Stimulated activated CD4-positive, alpha-beta T cell treated with anti-CD3 and anti-CD28 coated beads, Interleukin-12 subunit alpha, Interleukin-12 subunit beta, amount 100 ng/mL, for 24 hours (primary cell): ENCODE measurements at regions not wholly inside any gene's neighbourhood (a gene's known extent, or its start where the extent isn't known, plus 50 kb on each side); places are given as distances from the start of the nearest gene placed in this dataset.
"Not testable (repeated sequence)": the region's sequence is repeated elsewhere in the genome, so short reads cannot be mapped to it uniquely, and the experiment has no call there.

Source experiments
- DNase-seq, 2 experiments: peaks; one replicate each; pipeline ENCODE4 v3.0.0-alpha.2; 2020; ENCODE audit warnings: low read depth in 2 of 2

DNA sequence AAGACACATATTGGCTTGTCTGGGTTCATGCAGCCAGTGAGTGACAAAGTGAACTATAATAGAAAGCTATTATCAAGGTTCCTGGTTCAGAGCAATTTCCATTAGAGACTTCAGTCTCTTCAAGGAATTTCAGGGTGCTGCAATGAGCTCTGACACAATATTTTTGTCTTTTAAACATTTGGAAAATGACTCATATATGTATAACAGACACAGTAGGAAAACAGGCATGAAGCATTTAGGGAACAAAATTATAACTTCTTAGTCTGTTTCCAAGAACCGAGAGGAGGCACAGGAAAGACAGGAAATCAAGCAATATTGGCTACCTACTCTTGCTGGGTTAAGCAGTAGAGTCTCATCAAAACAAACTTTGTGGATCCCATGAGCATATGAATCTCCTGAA is 170.4 kb downstream of the PTPRC start:
- no peak for DNase-seq

DNA sequence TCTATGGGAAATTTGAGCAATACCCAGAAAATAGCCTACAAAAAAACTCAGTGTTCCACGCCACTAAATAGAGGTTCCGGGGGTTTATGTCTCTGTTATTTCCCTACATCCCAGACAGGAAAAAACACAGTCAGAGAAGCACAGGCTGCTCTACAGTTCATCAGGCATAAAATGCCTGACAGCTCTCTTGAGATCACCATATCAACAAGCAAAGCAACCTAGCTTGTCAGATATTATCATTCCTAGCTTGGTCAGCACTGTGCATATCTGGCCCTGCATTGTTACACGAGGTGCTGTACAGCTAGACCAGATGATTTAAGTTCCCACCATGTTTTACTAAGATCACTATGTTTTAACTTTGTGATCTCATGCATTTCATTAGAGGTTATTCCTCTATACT is 172.6 kb downstream of the PTPRC start:
- no peak for DNase-seq

DNA sequence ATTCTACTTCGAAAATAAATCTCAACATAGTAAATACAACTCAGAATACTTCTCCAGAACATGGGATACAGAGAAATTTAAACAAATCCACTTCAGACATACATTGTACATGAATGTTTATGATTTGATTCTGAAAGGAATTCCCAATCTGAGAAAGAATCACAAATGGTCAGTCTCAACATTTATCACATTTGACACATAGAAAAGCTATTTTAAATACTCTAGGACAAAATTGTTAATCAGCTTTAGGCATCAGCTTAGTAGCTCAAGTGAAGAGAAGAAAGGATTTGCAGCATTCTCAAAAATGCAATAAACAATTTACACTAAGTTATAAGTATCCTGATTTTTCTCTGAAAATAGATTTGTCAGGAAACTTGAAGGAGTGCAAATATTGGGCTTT is 184.8 kb downstream of the PTPRC start:
- DNase-seq, result no peak

DNA sequence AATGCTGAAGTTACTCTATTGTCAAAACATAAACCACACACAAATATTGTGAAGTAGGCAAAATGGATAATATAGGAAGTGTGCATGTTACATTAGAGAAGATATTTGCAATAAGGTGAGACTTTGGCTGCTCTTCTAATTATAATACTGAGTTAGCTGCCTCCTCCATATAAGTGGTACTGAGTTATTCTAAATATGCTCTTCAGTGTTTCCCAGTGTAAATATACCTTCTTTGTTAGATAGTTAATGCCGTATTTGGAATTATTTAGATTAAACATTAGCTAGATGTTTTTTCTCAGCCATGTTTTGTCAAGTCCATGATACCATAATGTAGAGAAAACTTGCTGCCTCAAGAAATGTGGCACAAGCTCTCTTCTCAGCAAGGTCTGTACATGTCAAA is 186.4 kb downstream of the PTPRC start:
- no peak for DNase-seq

DNA sequence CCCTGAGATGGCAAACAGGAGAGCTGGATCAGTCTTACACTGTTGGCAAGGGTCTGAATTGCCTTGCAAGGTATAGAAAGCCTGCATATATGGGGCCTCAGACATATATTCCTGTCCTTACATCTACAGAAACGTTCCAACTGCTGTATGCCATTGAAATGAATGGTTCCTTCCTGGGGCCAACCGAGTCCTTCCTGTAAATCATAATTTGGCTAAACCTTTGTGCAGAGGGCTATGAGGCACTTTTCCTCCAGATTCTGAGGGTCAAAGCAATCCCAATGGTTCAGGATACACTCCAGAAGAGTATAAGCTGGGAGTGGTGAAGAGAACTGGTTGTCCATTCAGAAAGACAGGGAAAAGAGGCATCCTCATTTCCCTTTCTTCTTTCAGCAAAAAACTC is 190.5 kb downstream of the PTPRC start:
- no peak for DNase-seq

DNA sequence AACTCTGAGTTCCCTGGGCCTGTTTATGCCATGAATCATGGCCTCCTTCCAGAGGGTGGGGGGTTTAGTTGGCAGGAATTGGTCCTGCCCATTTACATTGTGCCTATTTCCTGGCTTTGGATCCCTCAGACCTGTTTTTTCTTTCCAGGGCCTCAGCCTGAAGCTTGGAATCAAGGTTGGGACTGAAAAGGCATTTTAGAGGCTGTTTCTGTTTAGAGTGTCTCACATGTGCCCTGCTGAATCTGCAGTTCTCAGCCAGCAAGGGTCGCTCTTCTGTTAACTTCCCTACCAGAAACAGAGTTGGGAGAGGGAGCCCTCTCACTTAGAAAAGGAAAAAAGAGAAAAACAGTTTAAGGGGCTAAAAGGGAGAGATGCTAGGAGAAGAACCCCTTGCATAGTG is 191.1 kb downstream of the PTPRC start:
- DNase-seq, result no peak

DNA sequence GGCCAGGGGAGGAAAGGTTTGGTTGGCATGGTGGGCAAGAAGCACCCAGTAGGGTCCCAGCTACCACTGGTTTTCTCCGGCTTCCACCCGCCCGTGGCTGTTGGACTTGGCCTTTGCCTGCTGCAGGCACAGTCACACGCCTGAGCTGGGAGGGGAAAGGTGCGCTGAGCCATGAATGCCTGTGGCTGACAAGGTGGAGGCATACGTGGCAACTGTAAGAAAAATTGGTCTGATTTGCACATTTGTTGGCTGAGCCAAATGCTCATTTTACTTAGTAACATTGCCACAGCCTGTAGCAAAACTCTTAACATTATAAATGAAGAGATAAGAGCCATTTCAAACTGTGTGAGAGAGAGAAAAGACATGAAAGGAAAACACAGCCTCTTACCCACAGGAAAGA is 191.6 kb downstream of the PTPRC start:
- no peak for DNase-seq

DNA sequence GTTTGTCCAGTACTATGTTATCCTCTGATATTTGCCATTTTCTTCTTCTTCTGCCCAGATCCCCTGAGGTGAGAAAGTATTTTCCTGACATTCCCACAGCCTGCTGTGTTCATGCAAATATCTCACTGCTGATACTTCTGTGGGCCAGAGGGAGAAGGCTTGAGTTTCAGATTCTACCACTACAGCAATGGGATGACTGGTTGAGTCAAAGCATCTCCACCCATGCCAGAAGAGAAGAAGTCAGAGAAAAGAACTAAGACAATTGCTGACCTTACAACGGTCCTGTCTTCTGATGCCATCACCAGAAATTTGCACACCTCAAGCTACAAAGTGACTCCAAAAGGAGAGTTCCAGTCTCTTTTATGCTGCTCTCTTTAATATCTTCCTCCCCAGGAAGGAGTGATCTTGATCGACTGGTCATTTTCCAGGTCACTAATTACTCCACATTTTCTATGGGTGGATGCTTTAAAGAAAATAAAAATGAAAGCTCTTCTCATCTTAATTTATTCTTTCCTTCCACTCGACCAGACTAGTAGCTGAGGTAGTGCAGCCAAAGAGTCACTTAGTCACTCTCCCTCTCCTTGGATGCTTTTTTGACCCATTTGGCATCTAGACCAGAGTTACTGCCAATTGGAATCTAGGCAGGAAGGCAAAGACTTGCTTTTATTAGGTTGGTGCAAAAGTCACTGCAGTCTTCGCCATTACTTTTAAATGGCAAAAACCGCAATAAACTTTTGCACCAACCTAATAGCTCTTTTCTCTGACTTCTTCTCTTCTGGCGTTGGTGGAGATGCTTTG is 195.1 kb downstream of the PTPRC start:
- DNase-seq, result no peak

DNA sequence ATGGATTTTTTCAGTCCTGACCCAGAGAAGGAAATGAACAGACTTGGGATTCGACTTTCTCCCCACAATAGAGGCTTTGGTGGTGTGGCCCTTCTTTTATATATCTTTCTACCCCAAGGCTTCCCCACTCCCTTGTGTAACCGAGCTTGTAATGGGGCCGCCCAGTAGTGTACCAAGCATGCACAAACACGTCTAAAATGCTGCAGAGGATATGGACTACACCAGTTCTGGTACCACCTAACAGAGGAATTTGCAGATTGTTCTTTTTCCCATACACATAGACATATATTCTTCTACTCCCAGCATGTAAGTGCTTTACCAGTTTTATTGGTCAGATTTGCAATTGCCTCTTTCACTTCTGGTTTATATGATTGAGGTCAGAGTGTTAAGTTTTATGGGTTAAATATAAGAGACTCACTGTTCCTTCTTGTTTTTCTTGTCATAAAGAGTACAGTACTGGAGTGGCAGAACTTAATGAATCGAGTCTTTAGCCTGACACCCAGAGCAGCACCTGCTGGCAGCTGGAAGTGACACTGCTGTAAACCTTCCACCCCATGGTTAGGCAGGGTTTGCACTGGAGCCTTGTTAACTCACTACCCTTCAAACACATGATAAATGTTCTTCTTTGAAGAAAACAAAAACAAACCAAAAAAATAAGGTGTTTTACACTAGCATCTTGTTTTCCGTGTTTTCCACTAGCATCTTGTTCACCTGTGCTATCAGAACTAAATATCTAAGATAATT is 198.6 kb downstream of the PTPRC start:
- DNase-seq, result no peak

DNA sequence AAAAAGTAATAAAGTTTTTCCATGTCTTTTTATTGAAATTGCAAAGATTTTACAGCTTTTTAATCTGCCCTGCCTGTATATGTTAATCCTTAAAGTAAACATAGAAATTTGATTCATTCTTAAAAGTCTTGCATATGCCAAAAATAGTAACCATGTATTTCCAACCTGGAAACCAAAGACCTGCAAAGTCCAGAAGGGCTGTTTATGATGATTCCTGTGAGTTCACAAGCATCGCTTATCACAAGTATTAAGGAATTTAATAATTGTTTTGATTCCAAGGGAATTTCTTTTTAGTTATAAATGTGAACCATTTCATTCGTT is 199.1 kb downstream of the PTPRC start:
- no peak for DNase-seq

DNA sequence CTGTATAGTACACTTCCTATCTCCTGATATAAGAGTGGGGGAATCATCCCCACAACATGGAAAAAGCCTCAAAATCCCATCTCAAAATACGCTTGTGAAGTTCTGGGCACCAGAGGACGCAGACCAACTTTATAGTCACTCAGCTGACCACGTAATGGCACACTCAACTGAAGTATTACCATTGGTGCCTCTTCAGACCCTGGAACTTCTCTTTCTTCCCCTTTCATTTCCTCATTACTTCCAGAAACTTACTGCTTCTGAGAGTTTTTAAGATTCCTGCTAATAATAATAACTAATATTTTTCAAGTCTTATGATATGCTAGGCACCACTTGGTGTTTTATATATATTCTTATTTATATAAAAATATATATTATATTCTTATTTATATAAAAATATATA is 202.6 kb downstream of the PTPRC start:
- no peak for DNase-seq

DNA sequence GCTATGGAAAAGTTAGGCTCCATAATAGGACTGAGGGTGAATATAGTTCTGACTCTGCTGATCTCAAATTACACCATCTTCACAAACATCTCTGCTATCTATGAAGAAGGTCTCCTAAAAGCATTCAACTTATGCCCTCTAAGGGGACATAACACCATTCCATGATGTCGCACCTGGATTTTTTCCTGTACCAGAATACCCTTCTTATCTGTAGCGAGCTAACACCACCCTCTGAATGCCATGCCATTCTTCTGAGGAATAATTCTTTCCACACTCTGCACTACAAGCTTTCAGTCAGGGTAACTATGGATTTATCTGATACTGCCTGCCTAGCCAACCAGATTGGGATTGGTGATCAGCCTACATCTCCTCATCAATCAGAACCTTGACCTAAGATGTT is 203.8 kb downstream of the PTPRC start:
- no peak for DNase-seq

DNA sequence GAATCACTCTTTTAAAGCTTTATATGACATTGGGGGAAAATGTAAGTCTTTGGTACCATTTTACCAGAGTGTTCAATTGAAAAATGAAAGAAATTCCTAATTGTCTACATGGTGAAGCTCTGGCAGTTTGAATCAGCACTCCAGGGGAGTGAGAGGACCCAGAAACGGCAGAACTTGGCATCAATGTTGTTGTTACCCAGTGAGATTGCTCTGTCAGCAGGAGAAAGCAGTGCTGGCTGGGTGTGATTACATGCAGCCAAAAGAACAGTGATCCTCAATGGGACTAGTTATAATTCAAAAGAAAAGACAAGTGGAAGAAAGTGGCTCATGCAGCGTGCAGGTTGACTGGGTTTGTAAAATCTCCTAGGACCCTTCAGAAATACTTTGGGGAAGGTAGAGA is 206.4 kb downstream of the PTPRC start:
- no peak for DNase-seq

DNA sequence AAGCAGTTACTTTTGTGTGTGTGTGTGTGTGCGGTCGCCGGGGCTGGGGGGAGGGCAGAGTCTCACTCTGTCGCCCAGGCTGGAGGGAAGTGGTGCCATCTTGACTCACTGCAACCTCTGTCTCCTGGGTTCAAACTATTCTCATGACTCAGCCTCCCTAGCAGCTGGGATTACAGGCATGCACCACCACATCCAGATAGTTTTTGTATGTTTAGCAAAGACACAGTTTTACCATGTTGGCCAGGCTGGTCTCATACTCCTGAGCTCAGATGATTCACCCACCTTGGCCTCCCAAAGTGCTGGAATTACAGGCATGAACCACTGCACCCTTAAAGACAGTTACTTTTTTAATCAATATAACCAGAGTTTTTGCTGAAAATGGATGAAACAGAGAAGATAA is 207.0 kb downstream of the PTPRC start:
- no peak for DNase-seq

DNA sequence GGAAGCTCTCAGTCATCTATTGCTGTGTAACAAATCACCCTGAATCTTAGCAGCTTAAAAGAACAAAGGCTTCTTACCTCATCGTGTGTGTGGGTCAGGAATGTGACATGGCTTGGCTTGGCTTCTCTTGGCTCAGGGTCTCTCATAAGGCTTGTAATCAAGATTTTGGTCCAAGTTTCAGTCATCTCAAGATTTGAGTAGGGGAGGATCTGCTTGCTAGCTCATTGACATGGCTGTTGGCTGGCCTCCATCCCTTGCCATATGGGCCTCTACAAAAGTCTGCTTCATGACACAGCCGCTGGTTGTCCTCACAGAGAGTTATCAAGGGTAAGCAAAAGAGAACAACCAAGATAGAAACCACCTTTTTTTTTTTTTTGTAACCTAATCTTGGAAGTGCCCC is 207.7 kb downstream of the PTPRC start:
- DNase-seq, result no peak

DNA sequence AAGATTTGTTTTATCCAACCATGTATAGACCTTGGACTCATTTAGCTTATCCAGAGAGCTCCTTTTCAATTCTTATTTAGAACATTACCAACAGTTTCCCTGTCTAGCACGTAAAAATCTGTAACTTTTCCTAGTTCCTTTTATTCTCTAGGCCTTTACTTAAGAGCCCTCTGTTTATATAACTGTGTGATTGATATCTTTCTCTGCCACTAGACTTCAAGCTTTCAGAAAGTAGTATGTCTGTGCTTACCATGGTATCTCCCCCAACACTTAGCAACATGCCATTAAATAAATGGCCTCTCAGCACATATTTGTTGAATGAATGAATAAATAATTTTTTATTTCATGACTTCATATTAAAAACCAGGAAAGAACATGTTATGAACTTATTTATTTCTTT is 209.4 kb downstream of the PTPRC start:
- DNase-seq, result no peak

DNA sequence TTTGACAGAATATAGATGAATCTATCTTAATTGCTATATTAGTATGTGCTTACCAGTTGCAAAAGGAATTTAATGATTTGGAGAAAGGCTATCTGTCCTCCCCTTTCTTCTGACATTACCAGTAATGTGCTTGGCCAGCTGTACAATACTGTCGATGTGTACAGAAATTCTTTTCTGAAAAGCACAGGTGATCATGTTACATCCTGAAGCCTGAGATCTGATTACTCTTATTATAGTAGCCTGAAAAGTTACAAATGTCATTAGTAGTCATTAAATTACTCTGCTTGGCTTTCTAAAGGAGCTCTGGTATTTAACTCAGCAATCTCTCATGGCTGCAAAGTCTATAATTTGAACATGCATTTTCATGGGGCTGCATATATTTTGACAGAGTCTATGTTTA is 209.8 kb downstream of the PTPRC start:
- DNase-seq, result no peak

DNA sequence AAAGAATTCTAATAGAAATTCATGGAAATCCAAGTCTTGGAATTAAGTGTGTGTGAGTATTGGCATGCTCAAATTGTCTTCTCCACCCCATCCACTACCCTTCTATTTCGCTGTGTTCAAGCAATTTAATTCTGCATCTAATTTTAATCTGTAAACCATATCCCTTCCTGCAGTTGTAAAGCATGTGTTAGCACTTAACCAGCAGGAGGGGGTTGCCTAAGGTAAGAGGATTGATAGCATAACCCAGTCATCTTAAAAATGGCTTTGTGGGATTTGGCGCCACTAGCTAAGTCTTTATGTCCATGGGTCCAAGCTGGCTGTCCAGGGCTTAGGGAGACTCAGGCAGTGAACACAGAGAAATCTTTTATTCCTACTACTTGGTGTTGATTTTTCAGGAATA is 210.3 kb downstream of the PTPRC start:
- DNase-seq, result no peak

DNA sequence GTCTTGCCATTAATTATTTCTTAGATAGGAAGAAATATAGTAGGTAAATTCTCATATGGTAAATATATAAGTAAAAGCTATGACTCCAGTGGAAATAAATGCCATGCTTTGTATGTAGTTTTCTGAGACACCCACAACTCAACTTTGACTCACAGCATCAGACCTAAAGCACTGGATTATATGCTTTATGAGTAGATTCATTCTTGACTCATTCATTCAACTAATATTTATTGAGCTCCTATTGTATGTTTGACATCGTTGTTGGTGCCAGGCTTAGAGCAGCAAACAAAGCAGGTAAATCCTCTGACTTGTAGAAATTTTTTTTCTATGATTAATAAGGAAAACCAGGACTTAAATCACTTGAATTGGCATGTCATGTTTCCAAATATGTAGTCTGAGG is 211.4 kb downstream of the PTPRC start:
- no peak for DNase-seq

DNA sequence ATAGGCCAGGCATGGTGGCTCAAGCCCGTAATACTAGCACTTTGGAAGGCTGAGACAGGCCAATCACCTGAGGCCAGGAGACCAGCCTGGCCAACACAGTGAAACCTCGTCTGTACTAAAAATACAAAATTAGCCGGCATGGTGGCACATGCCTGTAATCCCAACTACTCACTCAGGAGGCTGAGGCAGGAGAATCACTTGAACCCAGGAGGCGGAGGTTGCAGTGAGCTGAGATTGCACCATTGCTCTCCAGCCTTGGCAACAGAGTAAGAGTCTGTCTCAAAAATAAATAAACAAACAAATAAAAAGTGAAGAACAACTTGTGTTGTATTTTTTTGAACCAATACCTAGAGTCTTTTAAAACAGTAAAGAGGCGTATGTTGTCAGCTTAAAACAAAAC is 212.1 kb downstream of the PTPRC start:
- not testable (repeated sequence) for DNase-seq

DNA sequence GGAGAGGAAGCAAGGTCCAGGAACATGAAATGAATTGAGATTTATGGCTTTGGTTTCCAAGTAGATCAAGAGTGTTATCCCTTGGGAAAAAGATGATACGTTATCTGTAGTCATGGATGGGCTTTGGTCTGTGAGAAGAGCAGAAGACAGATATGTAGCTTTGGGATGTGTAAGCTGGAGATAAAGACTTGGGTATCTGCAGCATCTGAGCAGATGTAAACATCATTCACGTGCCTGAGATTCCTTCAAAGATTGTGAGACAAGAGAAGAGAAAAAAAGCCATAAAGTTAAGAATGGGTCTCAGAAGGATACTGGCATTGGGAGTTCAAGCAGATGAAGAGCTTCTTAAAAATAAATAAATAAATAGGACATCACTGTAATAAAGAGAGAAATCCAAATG is 217.8 kb downstream of the PTPRC start:
- no peak for DNase-seq

DNA sequence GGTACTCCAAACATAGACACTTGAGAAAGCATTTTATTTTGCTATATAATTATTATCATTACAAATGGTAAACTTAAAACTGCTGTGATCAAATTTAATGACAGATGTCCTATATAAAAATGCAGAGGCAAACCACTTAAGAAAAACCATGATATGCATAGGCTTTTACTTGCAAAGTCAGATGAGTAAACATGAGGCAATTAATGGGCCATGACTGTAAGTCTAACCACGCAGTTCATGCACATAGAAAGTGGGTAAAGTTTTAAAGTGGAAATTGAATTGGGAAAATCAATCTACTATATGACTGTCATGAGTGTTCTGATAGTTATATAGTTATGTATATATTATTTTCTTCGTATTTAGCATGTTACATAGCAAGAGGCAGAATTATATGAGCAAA is 219.2 kb downstream of the PTPRC start:
- no peak for DNase-seq

DNA sequence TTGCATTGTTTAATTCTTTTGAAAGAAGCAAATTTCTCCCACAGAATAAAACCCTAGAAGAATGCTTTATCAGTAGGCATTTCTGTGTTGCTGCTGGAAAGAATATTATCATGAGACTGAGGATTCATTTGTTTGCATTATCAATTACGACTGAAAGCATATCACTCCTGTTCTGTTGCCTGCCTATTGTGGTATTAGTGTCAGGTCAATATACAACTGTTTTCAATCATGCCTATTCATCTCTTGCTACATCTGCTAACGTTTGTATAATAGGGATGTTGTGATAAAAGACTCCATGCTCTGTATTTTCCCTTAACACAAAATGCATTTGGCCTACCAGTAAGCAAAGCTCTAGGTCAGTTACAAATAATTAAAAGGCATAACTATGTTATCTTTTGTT is 221.5 kb downstream of the PTPRC start:
- no peak for DNase-seq

DNA sequence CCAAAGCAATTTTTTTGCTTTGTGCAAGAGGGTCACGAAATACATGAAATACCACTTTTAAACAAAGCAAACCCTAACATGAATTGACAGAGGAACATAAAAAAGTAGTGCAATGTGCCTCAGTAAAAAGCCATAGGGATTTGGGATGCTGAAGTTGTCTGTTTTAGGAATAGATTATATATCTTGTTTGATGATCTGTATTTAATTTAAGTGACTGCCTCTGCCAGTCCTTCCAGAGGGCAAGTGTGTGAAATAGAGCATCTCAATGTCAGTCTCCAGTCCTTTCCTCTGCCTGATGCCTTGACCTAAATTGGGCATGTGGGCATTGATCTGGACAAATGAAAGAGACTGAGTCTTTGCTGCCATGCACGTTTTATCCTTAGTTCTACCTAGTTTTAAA is 222.8 kb downstream of the PTPRC start:
- no peak for DNase-seq
